ENCODE measurements at regions not wholly inside any gene's neighbourhood (a gene's known extent, or its start where the extent isn't known, plus 50 kb on each side); places are given as distances from the start of the nearest gene placed in this dataset.

- H3K4me1 ChIP-seq (ENCODE audit: insufficient read depth, low read length, severe bottlenecking) = no peaks in the 10 kb centered on the region
- 0 out of 2 replicates have a peak, but pooled peaks cover 4% of the 10 kb centered on the region for H3K27me3 ChIP-seq (ENCODE audit: insufficient read depth, low read length)
- TF ChIP-seq CTCF (IDR thresholded peaks at IDR 0.05; ENCODE audit: low read length) (no peak), EZH2 (IDR thresholded peaks at IDR 0.05; ENCODE audit: borderline replicate concordance, low read length) (no peak)
- H3K36me3 ChIP-seq (ENCODE audit: insufficient read depth, low read length) = no peaks in the 10 kb centered on the region
- no peaks in the 10 kb centered on the region for H4K20me1 ChIP-seq (ENCODE audit: insufficient read depth, low read length)
- no peaks in the 10 kb centered on the region for H3K9me2 ChIP-seq (ENCODE audit: low read depth, low read length)
- H3K9ac ChIP-seq (ENCODE audit: low read length) = no peak overlapping the region
- H3F3A ChIP-seq (ENCODE audit: insufficient read depth, low read length) = no peaks in the 10 kb centered on the region
- H3K79me2 ChIP-seq (ENCODE audit: insufficient read depth, low read length) = no peaks in the 10 kb centered on the region
- no peak overlapping the region for H3K27ac ChIP-seq (ENCODE audit: low read depth, low read length, poor library complexity, severe bottlenecking)
- no peaks in the 10 kb centered on the region for H3K9me3 ChIP-seq (ENCODE audit: low read length)
- H2AFZ ChIP-seq (ENCODE audit: low read length) = no peak overlapping the region
- no peak overlapping the region for H3K4me3 ChIP-seq (ENCODE audit: low read depth, low read length, poor library complexity, severe bottlenecking)
- H3K4me2 ChIP-seq (ENCODE audit: low read length) = no peak overlapping the region
Measured at GRCh38 chr2:118489712-118490299, 357.6 kb downstream of the EN1 start.

GRCh38 chr2:118481299-118481698, 366.1 kb downstream of the EN1 start:
- Histone ChIP-seq H3K4me3 (ENCODE audit: low read depth, low read length, poor library complexity, severe bottlenecking) (no peak overlapping the region), H3K9me3 (ENCODE audit: low read length) (no peaks in the 10 kb centered on the region), H4K20me1 (ENCODE audit: insufficient read depth, low read length) (no peaks in the 10 kb centered on the region), H2AFZ (ENCODE audit: low read length) (no peak overlapping the region), H3K27me3 (ENCODE audit: insufficient read depth, low read length) (no peaks in the 10 kb centered on the region), H3K9me2 (ENCODE audit: low read depth, low read length) (no peaks in the 10 kb centered on the region), H3K4me2 (ENCODE audit: low read length) (no peak overlapping the region), H3K27ac (ENCODE audit: low read depth, low read length, poor library complexity, severe bottlenecking) (no peak overlapping the region), H3F3A (ENCODE audit: insufficient read depth, low read length) (no peaks in the 10 kb centered on the region), H3K4me1 (ENCODE audit: insufficient read depth, low read length, severe bottlenecking) (no peaks in the 10 kb centered on the region), H3K9ac (ENCODE audit: low read length) (no peak overlapping the region), H3K36me3 (ENCODE audit: insufficient read depth, low read length) (no peaks in the 10 kb centered on the region), H3K79me2 (ENCODE audit: insufficient read depth, low read length) (no peaks in the 10 kb centered on the region)
- TF ChIP-seq CTCF (IDR thresholded peaks at IDR 0.05; ENCODE audit: low read length) (no peak), EZH2 (IDR thresholded peaks at IDR 0.05; ENCODE audit: borderline replicate concordance, low read length) (no peak)

- no peak for TF ChIP-seq CTCF (IDR thresholded peaks at IDR 0.05; ENCODE audit: low read length)
- no peaks in the 10 kb centered on the region for H3K36me3 ChIP-seq (ENCODE audit: insufficient read depth, low read length)
- no peaks in the 10 kb centered on the region for H3K79me2 ChIP-seq (ENCODE audit: insufficient read depth, low read length)
- H3K4me1 ChIP-seq (ENCODE audit: insufficient read depth, low read length, severe bottlenecking) = no peaks in the 10 kb centered on the region
- H2AFZ ChIP-seq (ENCODE audit: low read length) = no peak overlapping the region
- no peaks in the 10 kb centered on the region for H3K27me3 ChIP-seq (ENCODE audit: insufficient read depth, low read length)
- H3K4me3 ChIP-seq (ENCODE audit: low read depth, low read length, poor library complexity, severe bottlenecking) = no peak overlapping the region
- H3K27ac ChIP-seq (ENCODE audit: low read depth, low read length, poor library complexity, severe bottlenecking) = no peak overlapping the region
- H3F3A ChIP-seq (ENCODE audit: insufficient read depth, low read length) = no peaks in the 10 kb centered on the region
- H3K4me2 ChIP-seq (ENCODE audit: low read length) = no peak overlapping the region
- no peaks in the 10 kb centered on the region for H3K9me2 ChIP-seq (ENCODE audit: low read depth, low read length)
- H4K20me1 ChIP-seq (ENCODE audit: insufficient read depth, low read length) = no peaks in the 10 kb centered on the region
- H3K9me3 ChIP-seq (ENCODE audit: low read length) = no peaks in the 10 kb centered on the region
- no peak overlapping the region for H3K9ac ChIP-seq (ENCODE audit: low read length)
Measured at GRCh38 chr2:118479020-118479419, 368.4 kb downstream of the EN1 start.
